HPDE6-E6E7 (cell line): ENCODE measurements at regions not wholly inside any gene's neighbourhood (a gene's known extent, or its start where the extent isn't known, plus 50 kb on each side); places are given as distances from the start of the nearest gene placed in this dataset.

Experiments
- DNase-seq: peaks from one replicate; pipeline ENCODE4 v3.0.0; 2011; ENCODE audit warnings: missing footprints; ENCODE audit errors: extremely low spot score

DNA sequence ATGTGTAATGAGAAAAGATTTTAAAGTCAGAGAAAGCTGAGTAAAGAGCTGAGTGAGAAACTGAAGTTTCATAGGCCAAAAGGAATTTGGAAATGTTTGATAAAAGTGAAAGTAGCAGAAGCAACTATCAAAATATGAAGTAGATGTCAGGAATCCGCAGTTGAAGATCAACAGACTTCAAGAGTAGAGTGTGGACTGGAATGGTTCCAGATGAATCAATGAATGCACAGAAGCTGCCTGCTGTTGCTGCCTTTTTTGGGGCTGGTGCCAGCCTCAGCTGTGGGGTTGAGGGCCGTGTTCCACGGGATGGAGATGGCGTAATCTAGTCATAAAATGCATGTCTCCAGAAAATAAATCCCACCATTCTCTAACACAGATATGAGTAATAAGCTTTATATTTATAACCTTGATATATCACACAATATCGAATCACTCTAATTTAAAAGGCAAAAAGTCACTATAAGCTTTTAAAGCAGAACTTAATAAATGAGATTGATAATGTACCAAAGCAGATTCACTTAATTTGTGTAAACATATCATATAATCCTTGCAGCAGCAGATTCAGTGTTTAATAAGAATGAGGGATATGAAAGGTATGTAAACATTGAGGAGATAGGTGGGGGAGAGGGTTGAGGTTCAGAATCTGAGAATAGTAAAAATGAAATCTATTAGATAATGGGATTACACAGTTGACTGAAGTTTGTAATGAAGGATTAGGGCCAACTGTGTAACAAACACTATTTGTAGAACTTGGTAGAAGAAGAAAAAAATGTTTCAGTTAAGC, 652.3 kb upstream of the FTMT start:
- DNase-seq, result no peak

DNA sequence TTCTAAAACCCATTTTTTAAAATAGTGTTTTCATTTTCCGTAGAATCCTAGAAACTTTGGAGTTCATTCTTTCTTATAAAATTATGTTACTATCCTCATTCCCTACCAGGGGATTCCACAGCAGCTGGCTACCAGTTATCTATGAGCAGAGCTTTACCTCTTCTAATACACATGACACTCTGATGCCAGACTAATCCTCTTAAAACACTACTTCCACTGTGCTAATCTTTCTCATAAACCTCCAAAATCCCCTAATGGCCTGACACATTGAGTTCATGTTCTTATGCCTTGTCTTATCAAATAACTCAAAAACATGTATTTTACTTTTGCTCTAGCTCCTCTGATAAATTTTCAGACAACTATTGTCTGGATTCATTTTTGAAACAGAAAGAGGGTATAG, 633.6 kb upstream of the FTMT start:
- no peak for DNase-seq

DNA sequence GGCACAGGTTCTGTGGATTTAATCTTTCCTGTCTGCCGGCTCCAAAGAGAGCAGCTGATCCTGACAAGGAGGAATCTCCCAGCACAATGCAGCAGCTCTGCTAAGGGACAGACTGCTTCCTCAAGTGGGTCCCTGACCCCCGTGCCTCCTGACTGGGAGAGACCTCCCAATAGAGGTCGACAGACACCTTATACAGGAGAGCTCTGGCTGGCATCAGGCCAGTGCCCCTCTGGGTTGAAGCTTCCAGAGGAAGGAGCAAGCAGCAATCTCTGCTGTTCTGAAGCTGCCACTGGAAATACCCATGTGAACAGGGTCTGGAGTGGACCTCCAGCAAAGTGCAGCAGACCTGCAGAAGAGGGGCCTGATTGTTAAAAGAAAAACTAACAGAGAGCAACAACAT, 630.2 kb upstream of the FTMT start:
- no peak for DNase-seq

DNA sequence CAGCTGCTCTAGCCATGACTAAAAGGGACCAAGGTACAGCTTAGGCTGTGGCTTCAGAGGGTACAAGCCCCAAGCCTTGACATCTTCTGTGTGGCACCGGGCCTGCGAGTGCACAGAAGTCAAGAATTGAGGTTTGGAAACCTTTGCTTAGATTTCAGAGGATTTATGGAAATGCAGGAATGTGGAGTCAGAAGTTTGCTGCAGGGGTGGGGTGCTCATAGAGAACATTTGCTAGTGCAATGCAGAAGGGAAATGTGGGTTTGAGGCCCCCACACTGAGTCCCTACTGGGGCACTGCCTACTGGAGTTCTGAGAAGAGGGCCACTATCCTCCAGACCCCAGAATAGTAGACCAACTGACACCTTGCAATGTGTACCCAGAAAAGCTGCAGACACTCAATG, 624.9 kb upstream of the FTMT start:
- DNase-seq, result no peak

DNA sequence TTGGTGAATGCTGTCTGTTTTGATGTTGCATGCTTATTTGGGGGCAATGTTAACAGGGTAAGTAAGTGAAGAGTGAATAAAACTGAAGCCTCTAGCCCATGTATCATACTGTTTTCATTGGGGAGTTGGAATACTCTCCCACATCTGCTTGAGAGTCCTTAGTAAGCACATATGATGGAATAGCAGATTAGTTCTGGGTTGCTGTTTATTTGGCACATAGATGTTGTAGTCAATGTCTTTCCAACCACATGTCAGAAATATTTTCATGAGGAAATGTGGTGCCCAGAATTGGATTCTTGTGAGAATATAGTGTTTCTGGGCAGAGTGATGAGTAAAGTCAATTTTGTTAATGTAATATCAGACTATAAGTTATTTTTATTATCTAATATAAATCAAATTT, 611.7 kb upstream of the FTMT start:
- DNase-seq, result no peak

DNA sequence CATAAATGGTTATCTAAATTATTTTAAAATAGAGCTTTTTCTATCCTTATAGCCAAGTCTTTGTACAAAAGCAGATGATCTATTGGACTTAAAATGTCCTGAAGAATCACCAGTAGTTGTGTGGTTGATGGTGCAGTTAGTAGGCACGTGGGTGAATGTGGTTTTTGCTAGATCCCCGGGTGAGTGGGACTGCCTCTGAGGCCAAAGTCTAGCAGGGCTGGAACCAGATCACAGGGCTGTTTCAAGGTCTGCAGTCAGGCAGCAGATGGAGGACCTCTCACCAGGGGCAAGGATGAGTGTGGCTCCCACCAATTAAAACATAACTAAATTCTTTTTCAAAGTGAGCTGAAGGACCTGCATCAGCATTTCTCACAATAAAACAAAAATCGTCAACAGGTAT, 604.7 kb upstream of the FTMT start:
- DNase-seq, result no peak

DNA sequence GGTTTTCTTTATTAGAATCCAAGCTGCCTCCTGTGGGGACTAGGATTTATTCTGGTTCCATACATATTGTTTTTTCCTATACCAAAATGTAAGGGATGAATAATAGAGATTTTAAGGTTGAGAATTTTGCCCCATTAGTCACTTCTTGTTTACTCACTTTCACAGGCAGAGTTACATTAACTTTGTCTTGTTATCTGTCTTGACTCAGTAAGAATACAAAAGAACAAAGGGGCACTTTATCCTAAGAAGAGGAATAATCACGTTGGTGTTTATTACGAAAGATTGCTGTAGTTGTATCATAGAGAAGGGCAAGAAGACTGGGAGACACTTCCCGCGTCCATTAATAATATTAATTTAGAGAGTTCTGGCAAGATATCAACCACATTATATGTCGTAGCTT, 599.7 kb upstream of the FTMT start:
- DNase-seq, result peak; percentile 62

DNA sequence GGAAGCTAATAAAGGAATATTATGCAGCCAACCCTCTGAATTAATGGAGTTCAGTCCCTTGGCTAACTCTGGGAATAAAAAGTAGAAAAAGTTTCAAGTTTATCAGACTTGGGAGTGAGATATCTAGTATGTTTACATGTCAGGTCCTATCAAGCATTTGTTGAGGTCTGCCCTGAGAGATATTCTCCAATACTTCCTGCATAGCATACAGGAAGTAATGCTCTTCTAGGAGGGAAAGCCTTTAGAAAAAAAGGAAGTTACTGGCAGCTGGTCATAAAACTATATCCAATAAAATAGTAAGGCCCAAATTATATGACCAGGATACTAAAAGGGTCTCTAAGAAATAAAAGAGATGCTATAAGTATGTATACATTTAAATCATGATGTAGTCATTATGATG, 594.1 kb upstream of the FTMT start:
- no peak for DNase-seq

DNA sequence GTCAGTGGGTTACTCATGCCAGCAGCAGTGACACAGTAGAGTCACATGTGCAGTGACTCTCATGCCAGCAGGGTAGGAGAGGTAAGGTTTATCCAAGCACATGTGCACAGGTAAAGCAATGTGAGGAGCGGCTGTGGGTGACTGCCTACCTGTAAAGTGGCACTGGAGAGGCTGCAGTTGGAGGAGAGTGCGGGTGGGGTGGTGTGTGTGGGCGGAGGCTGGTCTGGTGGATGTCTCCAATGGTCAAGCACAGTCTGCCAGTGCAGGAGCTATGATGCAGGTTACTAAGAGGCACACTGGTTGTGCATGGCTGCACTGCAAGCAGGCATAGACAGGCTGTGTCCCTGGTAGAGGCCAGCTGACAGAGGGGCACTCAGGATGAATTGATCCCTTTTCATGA, 588.2 kb upstream of the FTMT start:
- no peak for DNase-seq

DNA sequence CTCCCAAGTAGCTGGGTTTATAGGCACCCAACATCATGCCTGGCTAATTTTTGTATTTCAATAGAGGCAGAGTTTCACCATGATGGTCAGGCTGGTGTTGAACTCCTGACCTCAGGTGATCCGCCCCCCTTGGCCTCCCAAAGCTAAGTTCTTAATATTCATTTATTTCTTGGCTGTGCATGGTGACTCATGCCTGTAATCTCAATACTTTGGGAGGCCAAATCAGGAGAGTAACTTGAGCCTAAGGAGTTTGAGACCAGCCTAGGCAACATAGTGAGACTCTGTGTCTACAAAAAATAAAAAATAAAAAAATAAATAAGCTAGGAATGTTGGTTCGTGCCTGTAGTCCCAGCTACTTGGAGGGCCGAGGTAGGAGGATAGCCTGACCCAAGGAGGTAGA, 587.1 kb upstream of the FTMT start:
- no peak for DNase-seq

DNA sequence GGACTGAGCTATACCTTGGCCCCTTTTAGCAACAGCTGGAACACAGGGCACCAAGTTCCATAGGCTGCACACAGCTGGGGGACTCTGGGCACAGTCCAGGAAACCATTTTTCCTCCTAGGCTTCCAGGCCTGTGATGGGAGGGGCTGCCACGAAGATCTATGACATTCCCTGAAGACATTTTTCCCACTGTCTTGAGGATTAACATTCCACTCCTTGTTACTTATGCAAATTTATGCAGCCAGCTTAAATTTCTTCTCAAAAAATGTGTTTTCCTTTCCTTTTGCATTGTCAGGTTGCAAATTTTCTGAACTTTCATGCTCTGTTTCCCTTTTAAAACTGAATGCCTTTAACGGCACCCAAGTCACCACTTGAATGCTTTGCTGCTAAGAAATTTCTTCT, 580.1 kb upstream of the FTMT start:
- DNase-seq, result no peak

DNA sequence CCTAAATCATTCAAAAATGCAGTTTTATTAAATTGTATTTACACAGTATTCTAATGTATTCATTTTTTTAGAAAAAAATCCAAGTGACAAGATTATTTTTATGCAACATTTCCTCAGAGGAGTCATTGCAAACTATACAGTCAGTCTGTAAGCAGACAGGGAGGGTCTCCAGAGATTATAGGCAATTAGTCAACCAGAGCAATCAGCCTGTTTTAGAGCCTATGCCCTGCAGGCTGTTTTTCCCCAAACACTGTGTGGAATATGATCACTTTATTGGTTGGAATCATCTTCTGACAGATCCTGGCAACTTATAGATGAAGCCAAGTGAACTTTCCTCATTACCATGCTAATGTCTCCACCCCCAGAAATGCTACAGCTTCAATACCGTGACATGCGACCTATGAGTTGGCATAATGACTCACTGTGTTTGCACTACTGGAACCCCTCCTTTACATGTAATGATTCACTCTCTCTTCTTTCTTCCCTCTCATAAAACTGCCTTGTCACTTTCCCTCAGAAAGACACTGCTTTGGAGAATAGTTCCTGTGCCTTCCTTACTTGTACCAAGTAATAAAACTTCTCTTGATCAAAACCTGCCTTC, 577.7 kb upstream of the FTMT start:
- DNase-seq, result peak; percentile 66

DNA sequence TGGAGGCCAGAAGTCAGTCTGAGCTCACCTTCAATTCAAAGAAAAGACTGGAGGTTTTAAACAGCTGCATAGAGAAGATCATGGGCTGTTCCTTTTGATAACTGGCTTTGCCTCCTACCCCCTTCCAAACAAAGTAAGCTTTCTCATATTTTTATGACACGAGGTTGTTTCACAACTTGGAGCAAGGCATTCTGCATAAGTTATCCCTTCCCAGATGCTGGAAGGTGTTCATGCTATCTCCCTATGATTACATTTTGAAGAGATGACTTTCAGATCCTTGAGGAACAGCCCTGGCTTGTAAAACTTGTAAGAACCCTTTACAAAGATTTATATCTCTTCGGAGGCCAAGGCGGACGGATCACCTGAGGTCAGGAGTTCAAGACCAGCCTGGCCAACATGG, 571.9 kb upstream of the FTMT start:
- DNase-seq, result no peak

DNA sequence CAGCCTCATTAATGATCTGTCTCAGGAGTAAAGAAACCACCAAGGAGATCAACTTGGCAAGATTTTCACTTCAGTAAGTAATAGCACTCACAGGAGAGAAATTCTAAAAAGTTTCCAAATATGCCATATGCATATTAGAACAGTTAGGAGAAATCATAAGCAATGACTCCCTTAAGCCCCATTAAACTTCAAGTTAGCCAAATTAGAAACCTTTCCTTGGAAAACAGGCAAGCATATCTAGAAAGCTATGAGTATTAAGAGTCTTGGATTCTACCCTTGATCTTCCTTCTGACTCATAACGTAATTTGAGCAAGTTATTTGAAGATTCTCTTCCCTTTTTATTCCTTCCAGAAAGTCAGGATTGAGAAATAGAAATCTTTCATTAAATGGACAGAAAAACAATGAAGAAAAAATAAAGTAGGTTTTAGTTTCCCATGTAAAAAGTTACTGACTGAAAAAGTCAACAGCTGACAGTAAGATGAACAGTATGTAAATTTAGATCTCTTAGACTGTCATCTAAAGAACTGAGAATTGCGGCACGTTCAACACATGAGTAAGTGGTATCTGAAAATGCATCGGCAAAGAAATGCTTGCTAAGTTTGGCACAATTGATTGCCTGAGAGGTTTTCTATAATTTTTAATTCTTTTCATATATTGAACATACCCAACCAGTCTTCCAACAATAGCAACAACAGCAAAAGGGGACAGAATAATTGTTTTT, 565.7 kb upstream of the FTMT start:
- no peak for DNase-seq

DNA sequence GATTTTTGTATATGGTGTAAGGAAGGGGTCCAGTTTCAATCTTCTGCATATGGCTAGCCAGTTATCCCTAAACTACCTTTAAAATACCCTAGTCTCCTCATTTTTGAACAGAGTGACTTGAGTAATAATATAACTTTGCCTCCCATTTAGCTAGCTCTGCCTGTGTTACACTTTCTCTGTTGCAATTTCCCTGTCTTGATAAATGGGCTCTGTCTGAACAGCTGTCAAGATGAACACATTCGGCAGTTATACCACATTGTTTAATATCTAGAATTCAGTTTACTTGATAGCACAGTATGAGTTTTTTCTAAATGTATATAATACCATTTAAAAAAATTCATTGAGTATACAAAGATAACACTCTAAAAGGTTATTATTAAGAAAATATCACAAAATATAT, 562.9 kb upstream of the FTMT start:
- no peak for DNase-seq

DNA sequence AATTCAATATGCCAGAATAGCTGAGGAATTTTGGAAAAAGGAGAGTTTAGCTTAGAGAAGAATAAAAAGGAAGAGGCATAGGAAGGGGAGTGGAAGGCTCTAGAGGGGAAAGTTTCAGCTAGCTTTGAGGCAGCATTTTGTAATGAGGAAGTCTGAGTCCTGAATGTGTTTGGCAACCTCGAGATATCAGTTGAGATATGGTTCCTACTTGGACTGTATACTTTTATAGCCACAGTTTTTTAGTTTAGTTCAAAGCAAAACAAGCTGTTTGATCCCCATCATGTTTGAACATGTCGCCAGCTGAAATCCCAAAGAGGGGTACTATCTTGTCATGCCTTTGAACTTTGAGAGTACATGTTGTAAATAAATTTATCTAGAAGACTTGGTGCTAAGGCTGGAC, 559.0 kb upstream of the FTMT start:
- DNase-seq, result no peak

DNA sequence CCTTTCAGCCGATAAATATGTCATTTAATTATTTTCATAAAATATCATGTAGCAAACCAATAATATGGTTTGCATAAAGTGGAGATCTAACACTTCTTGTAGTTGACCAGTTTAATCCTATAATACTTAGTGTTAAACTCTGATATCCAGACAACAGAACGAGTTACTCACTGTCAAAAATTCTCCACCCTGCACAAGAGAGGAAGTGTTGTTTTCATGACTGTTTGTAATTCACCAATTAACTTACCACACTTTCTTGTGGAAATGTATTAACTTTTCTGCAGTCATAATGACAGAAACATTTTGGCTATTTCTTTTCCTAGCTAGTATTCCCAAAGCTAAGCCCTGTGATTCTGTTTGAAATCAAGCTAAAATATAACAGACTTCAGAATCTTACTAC, 555.3 kb upstream of the FTMT start:
- DNase-seq, result no peak

DNA sequence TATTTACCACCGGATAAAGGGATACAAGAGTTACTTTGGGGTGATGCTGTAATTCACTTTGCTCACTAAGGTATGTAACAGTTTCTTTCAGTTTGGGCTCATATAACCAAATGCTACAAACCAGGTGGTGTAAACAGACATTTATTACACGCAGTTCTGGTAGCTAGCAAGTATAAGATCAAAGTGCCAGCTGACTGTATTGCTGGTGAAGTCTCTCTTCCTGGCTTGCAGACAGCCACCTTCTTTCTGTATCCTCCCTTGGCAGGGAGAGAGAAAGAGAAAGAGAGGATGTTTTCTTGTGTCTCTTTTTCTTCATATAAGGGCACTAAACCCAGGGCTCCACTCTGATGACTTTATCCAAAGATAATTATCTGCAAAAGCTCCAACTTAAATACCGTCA, 552.5 kb upstream of the FTMT start:
- DNase-seq, result no peak

DNA sequence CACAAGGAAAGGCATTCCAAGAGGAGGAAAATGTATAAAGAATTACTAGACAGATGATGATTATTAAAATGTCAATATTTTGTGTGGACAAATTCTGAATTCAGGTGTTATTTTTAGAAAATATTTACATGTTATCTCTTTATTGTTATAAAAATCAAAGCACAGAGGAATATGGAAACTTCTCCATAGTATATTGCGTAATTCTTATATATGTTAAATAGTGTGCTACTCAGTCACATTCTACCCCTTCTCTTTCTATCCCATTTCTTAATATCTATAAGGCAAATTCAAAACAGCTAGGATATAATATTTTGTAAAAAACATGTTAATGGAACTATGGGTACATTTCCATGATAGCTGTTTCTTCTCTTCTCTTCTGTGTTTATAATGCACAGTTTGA, 546.8 kb upstream of the FTMT start:
- DNase-seq, result no peak

DNA sequence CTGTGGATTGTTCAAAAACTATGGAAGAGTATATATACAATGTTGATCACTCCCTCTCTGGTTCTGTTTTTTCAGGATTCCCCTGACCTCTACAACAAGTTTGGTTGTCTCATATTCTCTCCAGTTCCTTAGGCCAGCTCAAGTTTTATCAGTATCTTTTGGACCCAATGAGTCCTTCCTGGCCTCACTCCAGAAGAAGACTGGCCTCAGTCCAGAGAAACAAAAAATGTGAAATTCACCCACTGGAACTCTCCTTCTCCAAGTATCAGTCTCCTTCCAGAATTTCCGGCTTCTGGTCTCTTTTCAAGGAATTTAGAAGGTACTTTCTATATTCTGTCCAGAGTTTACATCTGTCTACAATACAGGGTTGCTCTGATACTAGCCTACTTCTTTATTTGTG, 537.8 kb upstream of the FTMT start:
- DNase-seq, result no peak

DNA sequence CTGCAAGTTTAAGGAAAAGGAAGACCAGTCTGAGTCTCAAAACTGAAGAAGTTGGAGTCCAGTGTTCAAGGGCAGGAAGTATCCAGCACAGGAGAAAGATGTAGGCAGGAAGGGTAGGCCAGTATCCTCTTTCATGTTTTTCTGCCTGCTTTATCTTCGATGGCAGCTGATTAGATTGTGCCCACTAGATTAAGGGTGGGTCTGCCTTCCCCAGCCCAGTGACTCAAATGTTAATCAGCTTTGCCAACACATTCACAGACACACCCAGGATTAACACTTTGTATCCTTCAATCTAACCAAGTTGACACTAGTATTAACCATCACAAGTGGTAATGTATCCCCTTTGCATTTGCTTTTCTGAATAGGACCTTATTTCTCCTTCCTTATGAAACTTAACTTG, 535.9 kb upstream of the FTMT start:
- DNase-seq, result no peak

DNA sequence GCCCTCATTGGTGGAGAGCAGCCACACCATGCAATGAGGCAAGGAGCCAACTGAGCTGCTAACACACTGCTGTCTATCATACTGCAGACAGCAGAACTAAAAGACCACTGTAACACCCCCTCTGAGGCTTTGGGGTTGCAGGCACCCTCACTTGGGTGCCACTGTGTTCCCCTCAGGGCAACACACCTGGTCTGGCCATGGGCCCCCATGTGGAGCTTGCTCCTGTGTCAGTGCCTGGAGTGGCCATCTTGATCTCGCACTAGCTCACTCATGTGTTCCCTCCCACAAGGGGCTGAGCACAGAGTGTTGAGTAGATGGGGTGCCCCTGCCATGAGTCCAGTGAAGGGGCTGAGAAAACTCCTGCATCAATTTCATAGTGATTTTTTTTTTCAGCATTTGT, 532.4 kb upstream of the FTMT start:
- DNase-seq, result no peak

DNA sequence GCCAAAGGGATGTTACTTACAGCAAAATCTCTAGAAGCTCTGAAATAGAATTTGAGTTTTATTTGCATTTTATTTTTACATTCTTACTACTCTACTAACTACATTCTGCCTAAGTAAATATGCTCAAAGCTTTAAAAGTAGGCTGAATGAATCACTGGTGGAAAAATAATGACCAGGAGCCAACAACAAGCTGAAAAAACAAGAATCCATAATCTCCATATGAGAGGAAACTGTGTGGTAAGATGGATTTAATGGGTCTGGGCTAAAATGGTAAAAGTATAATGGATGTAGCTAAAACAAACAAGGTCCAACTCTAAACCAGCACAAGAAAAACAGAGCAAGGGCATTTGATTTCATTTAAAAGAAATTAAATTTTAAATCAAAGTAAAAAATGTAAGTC, 525.8 kb upstream of the FTMT start:
- DNase-seq, result no peak
